ENCODE measurements at regions not wholly inside any gene's neighbourhood (a gene's known extent, or its start where the extent isn't known, plus 50 kb on each side); places are given as distances from the start of the nearest gene placed in this dataset.

GRCh38 chr11:35083181-35083430, 55.9 kb upstream of the CD44 start:
- H3K4me1 ChIP-seq (ENCODE audit: insufficient read depth, low read length) = peaks cover 36% of the 10 kb centered on the region
- peak overlapping the region; percentile 58 for H3K4me2 ChIP-seq (ENCODE audit: insufficient read depth, low read length)
- no peaks in the 10 kb centered on the region for H3K27me3 ChIP-seq (ENCODE audit: insufficient read depth, low read length)
- no peak for DNase-seq (ENCODE audit: insufficient read length, low spot score, missing footprints)
- H2AFZ ChIP-seq (ENCODE audit: low read length) = no peak overlapping the region
- no peaks in the 10 kb centered on the region for H4K20me1 ChIP-seq (ENCODE audit: insufficient read depth, low read length)
- H3K36me3 ChIP-seq (ENCODE audit: insufficient read depth, low read length) = no peaks in the 10 kb centered on the region
- no peak for TF ChIP-seq CTCF (IDR thresholded peaks at IDR 0.05; ENCODE audit: extremely low read depth, low read depth, low read length)
- H3K9me3 ChIP-seq (ENCODE audit: low read depth, low read length) = no peaks in the 10 kb centered on the region
- H3K27ac ChIP-seq (ENCODE audit: low read depth, low read length) = peak overlapping the region; percentile 99
- H3K79me2 ChIP-seq (ENCODE audit: insufficient read depth, low read length) = no peaks in the 10 kb centered on the region
- H3K4me3 ChIP-seq (ENCODE audit: insufficient read depth, low read length) = peak overlapping the region; percentile 31

DNA sequence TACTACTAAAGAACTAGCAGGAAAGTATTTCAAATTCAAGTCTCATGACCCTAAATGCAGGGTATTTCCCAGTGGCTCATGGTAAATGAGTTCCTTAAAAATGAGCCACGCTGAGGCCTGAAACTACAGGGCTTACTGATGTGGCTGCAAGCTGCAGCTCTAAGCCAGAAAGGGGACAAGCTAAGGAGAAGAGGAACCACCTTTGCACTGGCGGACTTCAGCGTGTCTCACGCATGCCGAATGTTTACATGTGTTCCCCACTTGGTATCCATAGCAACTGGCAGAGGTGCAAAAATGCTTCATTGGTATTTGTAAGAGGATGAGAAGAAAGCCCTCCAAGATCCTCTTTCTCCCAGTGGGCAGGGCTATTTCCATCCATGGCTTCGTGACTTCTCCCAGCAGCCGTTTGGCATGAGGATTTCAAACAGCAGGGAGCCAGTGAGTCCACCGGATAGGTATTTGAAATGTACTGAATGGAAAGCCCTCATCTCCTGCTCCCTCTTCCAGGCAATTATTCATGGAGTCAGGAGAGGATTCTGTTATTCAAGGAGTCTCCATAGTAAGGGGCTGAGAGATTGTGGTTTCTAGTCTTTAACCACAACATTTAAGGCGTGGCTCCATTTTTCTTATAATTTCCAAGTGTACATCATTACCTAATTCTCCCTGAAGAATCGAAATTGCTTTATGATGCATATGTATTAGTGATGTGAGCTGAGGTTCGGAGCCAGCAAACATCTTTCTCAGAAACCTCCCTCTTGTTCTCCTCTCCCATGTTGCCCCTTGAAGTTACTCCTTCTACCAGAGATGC, 55.3 kb upstream of the CD44 start:
- Histone ChIP-seq H2AFZ (ENCODE audit: low read length) (no peak overlapping the region), H3K9me3 (ENCODE audit: low read depth, low read length) (no peaks in the 10 kb centered on the region), H3K79me2 (ENCODE audit: insufficient read depth, low read length) (no peaks in the 10 kb centered on the region), H3K36me3 (ENCODE audit: insufficient read depth, low read length) (no peaks in the 10 kb centered on the region), H3K27ac (ENCODE audit: low read depth, low read length) (peak overlapping the region; percentile 99), H3K4me3 (ENCODE audit: insufficient read depth, low read length) (no peak overlapping the region), H4K20me1 (ENCODE audit: insufficient read depth, low read length) (no peaks in the 10 kb centered on the region), H3K4me1 (ENCODE audit: insufficient read depth, low read length) (peaks cover 37% of the 10 kb centered on the region), H3K27me3 (ENCODE audit: insufficient read depth, low read length) (no peaks in the 10 kb centered on the region), H3K4me2 (ENCODE audit: insufficient read depth, low read length) (peak overlapping the region; percentile 58)
- TF ChIP-seq CTCF (IDR thresholded peaks at IDR 0.05; ENCODE audit: extremely low read depth, low read depth, low read length) = no peak
- DNase-seq (ENCODE audit: insufficient read length, low spot score, missing footprints) = peak; percentile 91

- H3K27ac ChIP-seq (ENCODE audit: low read depth, low read length) = peak overlapping the region; percentile 99
Observed at GRCh38 chr11:35084817-35085440, 54.0 kb upstream of the CD44 start.

More at GRCh38 chr11:35084817-35085440, 54.0 kb upstream of the CD44 start:
- Histone ChIP-seq H4K20me1 (ENCODE audit: insufficient read depth, low read length) (no peaks in the 10 kb centered on the region), H3K79me2 (ENCODE audit: insufficient read depth, low read length) (no peaks in the 10 kb centered on the region), H2AFZ (ENCODE audit: low read length) (no peak overlapping the region), H3K4me1 (ENCODE audit: insufficient read depth, low read length) (peaks cover 39% of the 10 kb centered on the region), H3K4me3 (ENCODE audit: insufficient read depth, low read length) (no peak overlapping the region), H3K4me2 (ENCODE audit: insufficient read depth, low read length) (no peak overlapping the region), H3K27me3 (ENCODE audit: insufficient read depth, low read length) (no peaks in the 10 kb centered on the region), H3K36me3 (ENCODE audit: insufficient read depth, low read length) (no peaks in the 10 kb centered on the region), H3K9me3 (ENCODE audit: low read depth, low read length) (no peaks in the 10 kb centered on the region)
- DNase-seq (ENCODE audit: insufficient read length, low spot score, missing footprints) = no peak
- no peak for TF ChIP-seq CTCF (IDR thresholded peaks at IDR 0.05; ENCODE audit: extremely low read depth, low read depth, low read length)

Measured in osteoblast (primary cell).